Kidney capillary endothelial cell (primary cell): ENCODE measurements at regions not wholly inside any gene's neighbourhood (a gene's known extent, or its start where the extent isn't known, plus 50 kb on each side); places are given as distances from the start of the nearest gene placed in this dataset.

Experiments
- DNase-seq: peaks from one replicate; pipeline ENCODE4 v3.0.0-alpha.2; 2018; ENCODE audit warnings: low spot score

- no peak for DNase-seq
Observed at GRCh38 chr4:156238171-156238570, 284.5 kb upstream of the CTSO start.

GRCh38 chr4:156237231-156237630 is 283.6 kb upstream of the CTSO start:
- DNase-seq, result no peak

GRCh38 chr4:156230176-156230575 is 276.5 kb upstream of the CTSO start:
- no peak for DNase-seq

GRCh38 chr4:156228676-156229075 is 275.0 kb upstream of the CTSO start:
- DNase-seq, result no peak

GRCh38 chr4:156227321-156227720 is 273.7 kb upstream of the CTSO start:
- no peak for DNase-seq

GRCh38 chr4:156223985-156224384 is 270.3 kb upstream of the CTSO start:
- no peak for DNase-seq

GRCh38 chr4:156217236-156217635 is 263.6 kb upstream of the CTSO start:
- no peak for DNase-seq

GRCh38 chr4:156201050-156201449 is 247.4 kb upstream of the CTSO start:
- no peak for DNase-seq

GRCh38 chr4:156198511-156198910 is 244.8 kb upstream of the CTSO start:
- DNase-seq, result no peak

- no peak for DNase-seq
Observed at GRCh38 chr4:156197216-156197615, 243.6 kb upstream of the CTSO start.

GRCh38 chr4:156196722-156197121 is 243.1 kb upstream of the CTSO start:
- no peak for DNase-seq

- no peak for DNase-seq
Observed at GRCh38 chr4:156195914-156196313, 242.2 kb upstream of the CTSO start.

- no peak for DNase-seq
Observed at GRCh38 chr4:156194896-156195295, 241.2 kb upstream of the CTSO start.

- DNase-seq, result no peak
Observed at GRCh38 chr4:156193800-156194199, 240.1 kb upstream of the CTSO start.

- no peak for DNase-seq
Observed at GRCh38 chr4:156193106-156193505, 239.4 kb upstream of the CTSO start.

- DNase-seq, result no peak
Observed at GRCh38 chr4:156192033-156192432, 238.4 kb upstream of the CTSO start.

- no peak for DNase-seq
Observed at GRCh38 chr4:156191044-156191781, 237.5 kb upstream of the CTSO start.

GRCh38 chr4:156190615-156191014 is 236.9 kb upstream of the CTSO start:
- no peak for DNase-seq

GRCh38 chr4:156188596-156188995 is 234.9 kb upstream of the CTSO start:
- DNase-seq, result no peak

- no peak for DNase-seq
Observed at GRCh38 chr4:156186111-156186510, 232.4 kb upstream of the CTSO start.

- DNase-seq, result no peak
Observed at GRCh38 chr4:156185514-156186055, 231.9 kb upstream of the CTSO start.

GRCh38 chr4:156182269-156182668 is 228.6 kb upstream of the CTSO start:
- no peak for DNase-seq

- no peak for DNase-seq
Observed at GRCh38 chr4:156177941-156178340, 224.3 kb upstream of the CTSO start.

GRCh38 chr4:156176896-156177295 is 223.2 kb upstream of the CTSO start:
- DNase-seq, result no peak
